HG03066 (cell line): ENCODE measurements at regions not wholly inside any gene's neighbourhood (a gene's known extent, or its start where the extent isn't known, plus 50 kb on each side); places are given as distances from the start of the nearest gene placed in this dataset.

Source experiments
- ATAC-seq: cut with Tn5 transposase; IDR thresholded peaks from one replicate; pipeline ENCODE4 v1.9.1; 2021; ENCODE audit warnings: low read depth; ENCODE audit not compliant: unreplicated experiment

DNA sequence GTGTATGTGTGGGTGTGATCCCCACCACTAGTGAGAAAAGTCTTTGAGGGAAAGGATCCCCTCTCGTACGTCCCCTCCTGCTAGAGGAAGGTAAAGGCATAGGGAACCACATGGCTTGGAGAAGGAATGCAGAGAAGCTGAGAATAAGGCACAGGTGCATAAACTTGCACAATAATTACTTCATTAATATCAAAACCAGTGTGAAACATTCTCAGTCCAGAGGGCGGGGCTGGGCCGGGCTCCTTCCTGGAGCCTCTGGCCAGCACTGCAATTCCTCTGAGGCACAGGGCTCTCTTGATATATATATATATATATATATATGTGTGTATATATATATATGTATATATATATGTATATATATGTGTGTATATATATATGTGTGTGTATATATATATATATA is 162.6 kb downstream of the TSEN15 start:
- no peak for ATAC-seq

DNA sequence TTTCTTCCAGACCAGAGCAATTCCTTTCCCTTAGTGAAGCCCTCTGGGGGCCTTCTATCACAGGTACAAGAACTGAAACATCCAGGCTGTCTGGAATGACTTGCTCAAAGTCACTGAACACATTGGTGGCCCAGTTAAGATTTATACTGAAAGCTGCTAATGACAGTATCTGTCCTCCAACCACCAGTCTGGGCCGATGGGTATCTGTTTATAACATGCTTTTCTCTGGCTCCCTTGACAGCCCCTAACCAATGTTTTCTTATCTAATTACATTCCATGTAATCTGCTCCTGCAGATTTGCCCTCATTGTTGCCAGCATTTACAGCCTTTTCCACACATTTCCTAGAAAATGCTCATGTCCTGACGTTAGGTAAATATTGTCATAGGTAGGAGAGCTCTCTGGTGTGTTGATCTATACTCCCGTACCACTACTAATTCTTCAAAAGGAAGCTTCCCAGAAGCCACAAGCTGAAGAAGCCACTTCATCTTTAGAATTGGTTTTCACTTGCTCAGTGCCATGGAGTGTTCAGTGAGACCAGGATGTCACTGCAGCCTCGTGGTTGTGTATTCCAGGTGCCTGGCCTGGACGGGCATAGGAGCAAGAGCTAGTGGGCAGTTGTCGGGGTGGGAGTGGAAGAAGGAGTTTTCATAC is 163.9 kb downstream of the TSEN15 start:
- ATAC-seq: no peak

DNA sequence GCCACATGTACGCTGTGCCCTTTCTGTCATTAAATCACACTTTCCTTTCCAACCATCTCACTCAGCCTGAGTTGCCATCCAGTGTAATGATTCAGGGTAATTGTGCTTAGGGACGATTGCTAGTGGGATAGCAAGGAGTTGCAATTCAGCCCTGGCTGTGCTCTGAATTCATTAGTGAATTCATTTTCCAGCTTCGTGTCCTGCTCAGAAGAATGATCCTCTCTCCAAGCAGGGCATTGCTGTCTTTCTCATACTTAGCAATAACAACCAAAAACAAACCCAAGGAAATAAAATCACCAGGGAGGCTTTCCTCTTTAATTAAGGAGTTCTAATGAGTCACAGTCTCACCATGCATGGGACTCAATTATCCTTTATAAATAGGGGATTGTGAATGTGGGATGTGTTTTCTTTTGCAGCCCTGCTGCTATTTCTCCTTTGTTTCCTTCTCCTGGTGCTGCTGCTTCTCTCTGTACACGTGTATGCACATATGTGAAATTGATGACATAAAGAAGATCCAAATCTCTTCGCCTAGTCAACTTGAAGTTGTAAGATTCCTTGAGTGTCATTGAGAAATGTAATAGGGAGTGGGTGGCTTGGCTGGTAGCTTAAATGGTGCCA is 167.0 kb downstream of the TSEN15 start:
- no peak for ATAC-seq

DNA sequence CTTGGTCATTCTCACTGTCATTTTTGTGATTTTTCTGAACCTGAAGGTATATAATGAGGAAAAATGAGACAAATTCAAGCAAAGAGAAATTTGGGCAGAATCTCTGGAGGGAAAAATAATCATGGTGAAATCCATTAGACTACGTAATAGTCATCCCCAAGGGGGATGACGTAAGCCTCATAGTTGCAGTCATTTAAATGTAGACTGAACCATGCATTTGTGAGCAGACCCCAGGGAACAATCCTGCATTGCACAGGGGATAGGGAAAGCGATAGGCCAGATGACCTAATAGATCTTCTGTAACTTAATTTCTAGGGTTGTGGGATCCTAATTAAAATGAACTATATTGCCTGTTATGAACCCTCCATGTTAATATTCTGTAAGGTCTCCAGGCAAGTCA is 167.4 kb upstream of the C1orf21 start:
- no peak for ATAC-seq

DNA sequence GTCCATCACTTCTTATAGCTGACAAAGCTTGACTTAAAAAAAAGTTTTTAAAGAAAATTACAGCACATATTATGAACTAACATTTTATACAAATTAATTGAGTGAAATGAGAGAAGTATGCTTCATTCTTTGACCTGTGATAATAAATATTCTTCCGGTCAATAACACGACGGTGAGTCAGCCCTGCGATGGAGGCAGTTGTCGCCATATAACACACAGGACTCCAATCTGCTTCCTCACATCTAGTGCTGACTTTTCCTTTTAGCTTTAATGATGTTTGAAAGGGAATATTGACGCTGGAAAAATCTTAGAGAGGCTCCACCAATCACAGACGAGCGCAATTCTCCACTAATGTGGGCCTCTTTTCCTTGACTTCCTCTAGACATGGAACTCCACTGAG is 166.9 kb upstream of the C1orf21 start:
- no peak for ATAC-seq

DNA sequence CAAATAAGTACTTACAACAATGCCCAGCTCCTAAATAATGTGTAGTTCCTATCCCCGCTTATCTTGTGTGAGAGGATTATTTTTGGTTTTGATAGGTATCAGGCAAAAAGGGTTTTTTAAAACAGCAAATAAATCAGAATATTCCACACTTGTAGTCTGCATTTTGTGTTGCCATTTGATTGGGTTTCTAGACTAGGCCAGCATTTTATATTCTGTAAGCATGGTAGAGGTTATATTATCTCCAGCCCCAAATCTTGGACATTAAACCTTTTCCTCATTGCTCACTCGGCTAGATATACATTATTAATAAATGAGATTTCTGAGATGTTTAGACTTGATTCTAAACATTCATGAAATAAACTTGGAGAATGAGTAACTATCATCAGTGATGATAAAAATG is 165.7 kb upstream of the C1orf21 start:
- no peak for ATAC-seq

DNA sequence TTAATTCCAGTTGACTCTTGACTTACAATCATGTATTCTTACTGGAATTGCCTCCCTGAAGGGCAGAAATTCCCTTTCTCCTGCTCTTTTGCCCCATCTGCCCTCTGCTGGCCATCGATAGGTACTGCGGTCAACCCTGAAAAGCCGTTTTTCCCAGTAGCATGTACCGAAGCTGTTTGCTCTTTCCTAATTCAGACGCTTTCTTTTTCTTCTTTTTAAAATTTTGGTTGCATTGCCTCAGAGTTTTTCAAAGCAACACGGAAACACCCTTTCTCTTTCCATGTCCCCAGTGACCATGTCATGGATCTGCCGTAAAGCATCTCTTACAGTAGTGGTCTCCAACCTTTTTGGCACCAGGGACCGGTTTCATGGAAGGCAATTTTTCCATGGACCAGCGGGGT is 164.2 kb upstream of the C1orf21 start:
- ATAC-seq: no peak

DNA sequence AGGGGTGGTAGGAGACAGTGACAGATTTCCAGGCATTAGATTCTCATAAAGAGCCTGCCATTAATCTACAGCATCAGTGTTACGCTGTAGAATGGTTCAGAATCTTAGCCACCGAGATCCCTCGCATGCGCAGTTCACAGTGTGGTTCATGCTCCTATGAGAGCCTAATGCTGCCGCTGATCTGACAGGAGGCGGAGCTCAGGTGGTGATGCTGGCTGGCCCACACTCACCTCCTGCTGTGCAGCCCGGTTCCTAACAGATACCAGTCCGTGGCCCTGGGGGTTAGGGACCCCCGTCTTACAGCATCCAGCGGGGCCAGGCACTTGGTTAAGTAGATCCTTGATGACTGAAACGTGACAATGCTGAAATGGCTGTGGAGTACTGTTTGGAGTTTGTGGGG is 163.6 kb upstream of the C1orf21 start:
- ATAC-seq: no peak

DNA sequence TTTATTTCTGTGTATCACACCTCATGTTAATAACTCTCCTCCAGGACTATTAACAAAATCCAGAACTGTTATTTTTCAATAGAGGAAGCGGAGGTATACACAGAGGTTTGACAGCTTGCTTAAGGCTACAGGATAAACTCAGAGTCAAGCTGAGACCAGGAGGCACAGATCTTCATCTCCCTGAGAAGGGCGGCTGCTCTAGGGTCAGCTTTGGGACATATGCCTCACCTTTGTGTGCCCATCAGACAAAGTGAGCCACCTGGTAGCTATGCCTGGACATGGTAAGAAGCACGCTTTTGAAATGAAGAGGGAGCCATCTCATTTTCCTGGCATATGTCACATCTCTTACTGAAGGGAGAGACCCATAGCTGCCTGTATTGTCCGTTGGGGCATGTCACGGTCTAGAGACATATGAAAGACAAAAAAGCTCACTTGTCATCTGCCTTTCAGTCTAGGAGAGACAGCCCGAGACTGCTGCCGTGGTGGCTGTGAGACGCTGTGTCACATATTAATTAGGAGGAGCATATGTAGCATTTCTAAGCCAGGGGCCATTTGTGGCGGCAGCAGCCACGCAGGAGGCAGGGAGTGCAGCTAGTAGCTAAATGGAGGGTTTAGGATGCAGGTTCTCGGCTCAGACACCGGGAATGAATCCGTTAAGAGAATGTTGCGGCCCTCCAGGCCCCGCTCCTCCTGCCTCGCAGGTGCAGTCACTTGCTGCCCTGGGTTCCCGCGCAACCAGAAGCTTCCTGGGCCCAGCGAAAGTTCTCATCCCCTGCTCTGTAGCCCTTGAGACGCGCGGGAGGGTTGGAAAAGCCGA is 161.3 kb upstream of the C1orf21 start:
- ATAC-seq: no peak

DNA sequence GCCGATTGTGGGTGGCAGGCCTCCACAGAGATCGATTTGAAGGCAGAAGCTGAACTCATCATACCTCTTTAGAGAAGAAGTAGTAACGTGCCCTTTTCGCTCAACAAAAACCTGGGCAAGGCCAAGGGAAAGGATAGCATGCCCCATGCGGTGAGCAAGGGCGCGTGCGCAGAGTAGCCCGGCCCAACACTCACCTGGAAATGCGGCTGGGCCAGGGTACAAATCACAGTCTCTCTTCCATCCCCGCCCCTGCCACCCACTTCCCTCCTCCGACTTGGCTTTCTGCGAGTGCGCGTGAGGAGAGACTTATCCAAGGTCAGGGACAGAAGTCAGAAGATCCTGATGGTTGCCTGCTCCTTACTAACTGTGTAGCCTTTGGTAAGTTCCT is 160.7 kb upstream of the C1orf21 start:
- ATAC-seq: no peak

DNA sequence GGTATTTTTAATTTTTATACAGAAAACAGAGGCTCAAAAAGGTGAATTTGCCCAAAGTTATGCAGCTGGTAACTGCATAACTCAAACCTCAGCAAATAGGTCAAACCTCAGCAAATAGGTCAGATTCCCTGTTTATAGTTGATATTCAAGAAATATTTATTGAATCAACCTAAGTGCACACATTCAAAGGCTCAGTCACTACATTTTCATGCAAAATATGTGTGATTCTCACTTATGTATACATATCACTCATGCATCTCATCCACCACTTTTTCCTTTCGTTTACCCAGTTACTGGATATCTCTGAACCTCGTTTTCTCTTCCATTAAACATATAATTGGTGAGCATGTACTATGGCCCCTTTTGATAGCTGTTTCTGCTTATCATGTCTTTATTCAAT is 158.3 kb upstream of the C1orf21 start:
- no peak for ATAC-seq

DNA sequence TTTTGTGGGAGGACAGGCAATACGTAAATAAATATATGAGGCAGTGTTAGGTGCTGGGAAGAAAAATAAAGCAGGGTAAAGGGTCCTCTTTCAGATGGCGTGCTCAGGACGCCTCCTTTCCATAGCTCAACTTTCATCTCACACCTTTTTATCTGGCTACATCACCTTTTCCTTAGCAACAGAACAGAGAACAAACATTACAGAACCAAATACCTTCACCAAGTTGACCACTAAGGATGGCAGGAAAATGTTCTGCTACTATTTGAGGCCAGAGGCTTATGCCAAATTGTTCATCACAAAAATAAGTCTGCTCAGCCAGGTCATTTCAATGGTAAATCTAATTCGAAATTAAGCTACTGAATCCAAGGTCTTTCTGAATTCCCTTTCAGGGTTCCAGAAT is 149.2 kb upstream of the C1orf21 start:
- ATAC-seq: no peak

DNA sequence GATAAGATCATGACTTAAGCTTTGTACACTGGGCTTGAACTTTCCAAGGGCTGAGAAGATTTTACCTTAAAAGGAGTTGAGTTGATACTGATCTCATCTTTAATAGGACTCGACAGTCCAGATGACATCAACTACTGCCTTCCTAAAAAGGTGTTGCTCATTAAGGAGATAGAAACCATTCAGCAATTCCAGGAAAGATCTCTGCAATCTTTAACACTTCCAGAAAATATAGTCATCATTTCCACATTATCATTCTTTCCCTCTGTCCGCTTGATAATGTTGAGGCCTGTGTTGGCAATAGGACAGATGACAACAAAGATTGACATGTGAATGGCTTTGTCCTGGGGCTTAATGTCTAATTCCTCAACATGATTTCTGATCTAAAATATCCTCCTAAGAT is 145.4 kb upstream of the C1orf21 start:
- no peak for ATAC-seq

DNA sequence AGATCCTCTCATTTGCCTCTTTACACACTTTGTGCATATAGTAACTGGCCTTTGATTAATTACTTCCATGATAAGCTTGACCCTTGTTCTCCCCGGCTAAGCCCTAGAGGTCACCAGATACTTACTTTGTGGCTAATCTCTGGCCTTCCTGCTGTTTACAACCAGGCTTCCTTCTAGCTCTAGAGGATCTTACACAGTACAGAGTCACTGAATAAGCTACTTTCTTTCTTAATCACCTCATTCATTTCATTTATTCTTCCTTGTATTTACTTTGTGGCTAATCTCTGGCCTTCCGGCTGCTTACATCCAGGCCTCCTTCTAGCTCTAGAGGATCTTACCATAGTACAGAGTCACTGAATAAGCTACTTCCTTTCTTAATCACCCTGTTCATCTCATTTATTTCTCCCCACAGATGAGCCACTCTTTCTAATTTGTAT is 144.3 kb upstream of the C1orf21 start:
- ATAC-seq: no peak

DNA sequence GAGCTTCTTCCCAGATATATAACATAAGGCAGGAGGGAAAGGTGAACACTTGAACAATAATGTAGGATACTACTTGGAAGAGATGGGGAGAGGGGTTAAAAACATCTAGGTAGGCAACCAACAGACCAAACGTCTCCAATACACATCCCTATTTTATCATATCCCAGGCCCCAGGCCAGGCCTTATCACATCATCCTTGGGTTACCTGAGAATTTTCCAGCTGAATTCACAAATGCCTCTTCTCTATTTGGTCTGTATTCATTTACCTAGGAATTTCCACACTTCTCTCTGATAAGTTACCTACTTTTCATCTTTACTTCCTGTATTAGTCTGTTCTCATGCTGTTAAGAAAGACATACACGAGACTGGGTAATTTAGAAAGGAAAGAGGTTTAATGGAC is 141.9 kb upstream of the C1orf21 start:
- ATAC-seq: no peak

DNA sequence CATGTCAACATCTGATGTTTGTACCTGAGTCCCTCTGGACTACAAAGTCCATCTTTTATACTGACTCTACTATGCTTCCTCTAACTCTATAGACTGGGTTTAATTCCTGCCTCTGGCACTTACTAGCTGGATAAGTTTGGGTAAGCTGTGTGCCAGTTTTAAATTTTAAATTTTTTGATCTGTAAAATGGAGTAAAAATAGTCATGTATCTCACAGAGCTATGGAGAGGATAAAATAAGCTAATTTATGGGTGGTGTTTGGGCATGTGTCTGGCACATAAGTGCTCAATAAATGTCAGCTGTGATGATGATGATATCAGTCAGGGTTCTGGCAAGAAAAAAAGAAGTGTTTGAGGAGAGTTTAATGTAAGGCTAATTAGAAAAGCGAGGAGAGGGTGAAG is 139.2 kb upstream of the C1orf21 start:
- ATAC-seq: no peak

DNA sequence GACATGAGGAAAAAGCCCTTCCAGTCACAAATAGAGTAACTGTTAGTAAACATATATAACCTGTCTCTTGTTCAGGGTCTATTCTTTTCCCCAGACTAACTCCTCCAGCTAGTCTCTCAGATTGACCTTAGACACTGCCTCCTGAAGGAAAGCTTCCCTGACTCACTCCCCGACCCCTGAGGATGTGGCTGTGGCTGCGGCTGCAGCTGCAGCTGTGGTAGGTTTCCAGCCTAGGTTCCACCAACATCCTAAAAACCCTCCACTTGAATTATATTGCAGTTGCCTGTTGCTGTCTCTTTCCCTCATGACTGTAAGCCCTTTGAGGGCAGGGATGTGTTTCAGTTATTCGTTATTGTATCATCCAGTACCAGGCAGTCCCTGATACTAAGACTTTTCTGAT is 132.9 kb upstream of the C1orf21 start:
- no peak for ATAC-seq

DNA sequence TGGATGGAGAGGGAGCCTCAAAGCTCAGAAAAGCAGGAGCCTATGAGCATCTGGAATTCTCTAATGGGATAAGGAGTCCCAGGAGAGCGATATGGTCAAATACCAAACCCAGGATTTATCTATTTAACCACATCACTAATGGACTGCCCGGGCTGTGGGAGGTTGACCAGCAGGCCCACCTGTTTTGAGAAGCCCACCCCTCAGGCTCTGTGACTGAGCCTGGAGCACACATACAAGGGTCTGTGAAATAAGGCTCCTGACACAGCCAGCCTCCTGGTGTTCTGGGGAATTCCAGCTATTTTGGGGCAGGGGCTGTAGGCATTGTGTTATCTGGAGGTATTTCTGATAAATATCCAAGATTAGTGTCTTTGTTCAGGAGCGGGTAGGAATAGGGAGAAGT is 132.0 kb upstream of the C1orf21 start:
- ATAC-seq: no peak

DNA sequence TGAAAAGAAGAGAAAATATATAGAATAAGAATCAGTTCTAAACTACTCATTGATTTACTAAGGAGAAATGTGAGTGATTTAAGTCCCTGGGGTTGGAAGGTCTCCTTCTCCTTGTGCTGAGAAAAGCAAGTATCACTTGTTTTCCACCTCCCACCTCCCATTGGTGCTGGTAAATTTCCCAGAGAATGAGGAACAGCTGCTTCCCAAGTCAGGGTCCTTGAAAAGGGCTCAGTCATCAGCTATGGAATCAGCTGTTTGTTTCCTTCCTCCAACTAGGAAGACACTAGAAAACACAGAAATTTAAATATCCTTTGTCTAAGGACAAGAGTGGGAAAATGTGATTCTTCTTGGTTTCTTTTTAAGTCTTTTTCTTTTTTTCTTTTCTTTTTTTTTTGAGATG is 131.3 kb upstream of the C1orf21 start:
- ATAC-seq: no peak

DNA sequence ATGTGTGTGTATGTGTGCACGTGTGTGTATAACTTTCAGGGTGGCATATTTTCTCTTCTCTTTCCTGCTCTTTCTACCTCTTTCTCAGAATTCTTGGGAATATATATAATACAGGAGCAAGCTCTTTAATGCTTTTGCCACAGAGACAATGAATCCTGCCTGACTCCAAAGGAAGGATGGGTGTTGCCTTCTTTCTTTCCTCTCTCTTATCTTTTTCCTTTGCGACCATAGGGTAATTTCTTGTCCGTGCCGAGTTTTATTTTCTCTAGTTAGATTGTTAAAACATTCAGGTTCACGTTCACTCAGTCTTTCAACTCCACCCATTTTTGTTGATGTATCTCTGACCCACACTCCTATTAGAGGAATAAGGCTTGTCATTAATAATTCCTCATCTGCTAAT is 129.0 kb upstream of the C1orf21 start:
- no peak for ATAC-seq

DNA sequence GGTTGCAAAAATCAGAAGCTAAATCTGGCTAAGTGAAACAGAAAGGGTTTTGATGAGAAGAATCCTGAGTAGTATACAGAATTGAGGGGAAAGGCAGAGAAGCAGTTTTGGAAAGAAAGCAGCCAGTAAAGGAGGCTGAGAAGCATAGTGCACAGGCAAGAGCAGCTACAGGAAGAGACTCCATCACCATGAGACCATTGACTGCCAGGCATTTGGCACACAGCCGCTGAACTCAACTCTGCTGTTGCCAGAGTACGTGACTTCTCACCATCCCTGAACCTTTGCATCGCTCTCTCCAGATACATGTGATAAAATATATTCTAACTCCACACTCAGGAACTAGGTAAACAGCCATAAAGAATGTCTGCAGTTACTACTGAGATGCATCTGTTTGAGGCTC is 128.3 kb upstream of the C1orf21 start:
- no peak for ATAC-seq

DNA sequence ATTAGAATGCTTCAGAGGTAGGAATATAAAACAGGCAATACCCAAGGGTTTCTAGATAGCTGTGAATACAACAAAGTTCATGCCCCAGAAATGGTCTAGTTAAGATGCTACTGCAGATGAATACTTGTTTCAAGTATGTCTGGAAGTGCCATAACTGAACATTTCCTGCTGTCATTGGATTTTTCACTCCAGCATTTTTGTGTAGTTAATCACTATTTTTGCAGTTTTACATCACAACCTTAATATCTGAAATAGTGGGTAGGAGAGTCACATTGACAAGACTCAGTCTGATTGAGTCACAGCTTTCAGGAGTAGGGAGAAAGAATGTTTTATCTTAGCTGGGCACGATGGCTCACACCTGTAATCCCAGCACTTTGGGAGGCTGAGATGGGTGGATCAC is 126.4 kb upstream of the C1orf21 start:
- no peak for ATAC-seq
